Fibroblast of lung (primary cell): ENCODE measurements at regions not wholly inside any gene's neighbourhood (a gene's known extent, or its start where the extent isn't known, plus 50 kb on each side); places are given as distances from the start of the nearest gene placed in this dataset.

Experiments
- CTCF ChIP-seq, 2 donors: IDR thresholded peaks in 1 of 2; conservative IDR thresholded peaks in 1 of 2; 1 replicate in 1 of 2; 2 replicates in 1 of 2; pipeline ENCODE4 v1.5.1; 2011 to 2012; ENCODE audit warnings: low read length in 2 of 2, control low read depth in 1 of 2, inconsistent platforms in 1 of 2, low read depth in 1 of 2, mild to moderate bottlenecking in 1 of 2
- EZH2 ChIP-seq: IDR thresholded peaks from 2 replicates; pipeline ENCODE4 v1.5.1; 2012; ENCODE audit warnings: low read length, control low read depth, mild to moderate bottlenecking; ENCODE audit errors: missing control alignments

DNA sequence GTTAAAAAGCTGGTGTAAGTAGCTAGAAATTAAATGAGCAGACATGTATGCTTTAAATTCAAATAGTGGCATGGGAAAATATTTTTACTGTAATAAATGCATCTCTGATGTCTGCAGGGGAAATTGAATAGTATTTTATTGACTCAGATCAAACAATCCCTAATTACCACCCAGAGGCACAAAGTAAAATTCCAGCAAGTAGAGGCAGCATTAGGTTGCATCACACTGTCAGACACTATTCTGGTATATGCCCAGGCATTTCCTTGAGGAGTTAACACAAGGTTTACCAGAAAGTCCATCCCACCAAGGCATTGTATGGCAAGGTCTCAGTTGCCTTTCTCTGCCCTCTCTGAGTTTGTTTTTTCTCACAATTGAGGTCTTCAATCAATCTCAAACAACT is 201.6 kb upstream of the KITLG start:
- TF ChIP-seq CTCF (conservative IDR thresholded peaks at IDR 0.05 in 1 of 2, IDR thresholded peaks at IDR 0.05 in 1 of 2; ENCODE audit: low read depth in 1 of 2, low read length in 2 of 2) (no peak), EZH2 (no peak)
